PC-9 (cell line): ENCODE measurements at regions not wholly inside any gene's neighbourhood (a gene's known extent, or its start where the extent isn't known, plus 50 kb on each side); places are given as distances from the start of the nearest gene placed in this dataset.

ENCODE experiments used
- EZH2 ChIP-seq: fragments of 200-600 bp; sonication (generic); IDR thresholded peaks from 2 replicates; pipeline ENCODE4 v1.8.0; 2017; ENCODE audit warnings: antibody characterized with exemption, low read depth
- TF ChIP-seq, protein P1 (sequence below): fragments of 200-600 bp; sonication (generic); conservative IDR thresholded peaks from 2 replicates; pipeline ENCODE4 v1.6.1; 2017; ENCODE audit warnings: mixed run types, antibody characterized with exemption, mild to moderate bottlenecking, moderate library complexity

DNA sequence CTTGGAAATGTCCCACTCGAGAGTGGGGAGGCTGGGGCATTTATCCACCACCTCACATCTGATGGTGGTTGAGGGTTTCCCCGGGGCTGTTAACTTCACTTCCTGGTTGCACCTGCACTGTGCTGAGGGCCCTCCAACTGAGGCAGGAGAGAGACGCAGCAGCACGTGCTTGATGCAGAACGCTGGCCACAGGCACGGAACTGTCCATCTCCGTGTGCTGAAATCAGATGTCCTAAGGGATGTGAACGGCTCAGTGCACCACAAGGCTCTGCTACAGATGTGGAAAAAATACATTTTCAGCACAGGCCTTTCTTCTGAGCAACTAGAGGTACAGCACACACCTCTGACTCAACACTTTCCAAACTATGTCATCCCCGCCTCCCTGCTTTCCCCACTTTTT is 114.8 kb upstream of the C16orf82 start:
- TF ChIP-seq, protein P1, sequence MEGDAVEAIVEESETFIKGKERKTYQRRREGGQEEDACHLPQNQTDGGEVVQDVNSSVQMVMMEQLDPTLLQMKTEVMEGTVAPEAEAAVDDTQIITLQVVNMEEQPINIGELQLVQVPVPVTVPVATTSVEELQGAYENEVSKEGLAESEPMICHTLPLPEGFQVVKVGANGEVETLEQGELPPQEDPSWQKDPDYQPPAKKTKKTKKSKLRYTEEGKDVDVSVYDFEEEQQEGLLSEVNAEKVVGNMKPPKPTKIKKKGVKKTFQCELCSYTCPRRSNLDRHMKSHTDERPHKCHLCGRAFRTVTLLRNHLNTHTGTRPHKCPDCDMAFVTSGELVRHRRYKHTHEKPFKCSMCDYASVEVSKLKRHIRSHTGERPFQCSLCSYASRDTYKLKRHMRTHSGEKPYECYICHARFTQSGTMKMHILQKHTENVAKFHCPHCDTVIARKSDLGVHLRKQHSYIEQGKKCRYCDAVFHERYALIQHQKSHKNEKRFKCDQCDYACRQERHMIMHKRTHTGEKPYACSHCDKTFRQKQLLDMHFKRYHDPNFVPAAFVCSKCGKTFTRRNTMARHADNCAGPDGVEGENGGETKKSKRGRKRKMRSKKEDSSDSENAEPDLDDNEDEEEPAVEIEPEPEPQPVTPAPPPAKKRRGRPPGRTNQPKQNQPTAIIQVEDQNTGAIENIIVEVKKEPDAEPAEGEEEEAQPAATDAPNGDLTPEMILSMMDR, result no peak
- no peak for TF ChIP-seq EZH2
